Right lobe of liver (tissue), 4 donors: ENCODE measurements at regions not wholly inside any gene's neighbourhood (a gene's known extent, or its start where the extent isn't known, plus 50 kb on each side); places are given as distances from the start of the nearest gene placed in this dataset.

Source experiments
- POLR2A ChIP-seq: fragments of 450-650 bp; IDR thresholded peaks from one replicate; pipeline ENCODE4 v1.6.1; 2017; ENCODE audit warnings: antibody characterized with exemption, mild to moderate bottlenecking
- TF ChIP-seq, protein P1 (sequence below), 4 donors: fragments of 200-600 bp in 3 of 4; fragments of 450-650 bp in 1 of 4; IDR thresholded peaks; one replicate each; pipeline versions ENCODE4 v1.5.1 to v1.8.0; 2016 to 2022; ENCODE audit warnings: antibody characterized with exemption in 4 of 4, mild to moderate bottlenecking in 2 of 4
- donor health status: DM: no; HTN: no; CAD: no.
- donor health status: DM: no; HTN: no; CAD: no.
- donor health status: DM: no; HTN: yes; CAD: no.

DNA sequence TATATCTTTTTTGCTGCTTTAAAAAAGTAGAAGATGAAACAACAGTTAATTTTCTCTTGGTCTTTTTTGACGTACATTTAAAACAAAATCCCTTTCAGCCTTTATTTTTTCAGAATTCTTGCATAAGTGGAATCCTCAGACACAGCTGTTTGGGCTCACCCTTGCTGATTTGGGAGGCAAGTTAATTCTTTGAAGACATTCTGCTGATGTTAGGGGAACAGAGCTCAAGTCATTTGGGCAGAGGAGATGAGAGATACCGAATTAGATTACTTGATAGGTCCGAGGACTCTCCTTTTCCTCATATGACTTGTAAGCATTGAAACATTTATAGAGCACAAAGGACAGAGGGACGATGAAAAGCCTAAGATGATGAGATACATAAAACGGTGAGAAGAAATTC lies 567.9 kb upstream of the CITED2 start:
- TF ChIP-seq, protein P1, sequence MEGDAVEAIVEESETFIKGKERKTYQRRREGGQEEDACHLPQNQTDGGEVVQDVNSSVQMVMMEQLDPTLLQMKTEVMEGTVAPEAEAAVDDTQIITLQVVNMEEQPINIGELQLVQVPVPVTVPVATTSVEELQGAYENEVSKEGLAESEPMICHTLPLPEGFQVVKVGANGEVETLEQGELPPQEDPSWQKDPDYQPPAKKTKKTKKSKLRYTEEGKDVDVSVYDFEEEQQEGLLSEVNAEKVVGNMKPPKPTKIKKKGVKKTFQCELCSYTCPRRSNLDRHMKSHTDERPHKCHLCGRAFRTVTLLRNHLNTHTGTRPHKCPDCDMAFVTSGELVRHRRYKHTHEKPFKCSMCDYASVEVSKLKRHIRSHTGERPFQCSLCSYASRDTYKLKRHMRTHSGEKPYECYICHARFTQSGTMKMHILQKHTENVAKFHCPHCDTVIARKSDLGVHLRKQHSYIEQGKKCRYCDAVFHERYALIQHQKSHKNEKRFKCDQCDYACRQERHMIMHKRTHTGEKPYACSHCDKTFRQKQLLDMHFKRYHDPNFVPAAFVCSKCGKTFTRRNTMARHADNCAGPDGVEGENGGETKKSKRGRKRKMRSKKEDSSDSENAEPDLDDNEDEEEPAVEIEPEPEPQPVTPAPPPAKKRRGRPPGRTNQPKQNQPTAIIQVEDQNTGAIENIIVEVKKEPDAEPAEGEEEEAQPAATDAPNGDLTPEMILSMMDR (IDR thresholded peaks at IDR 0.05), result no peak
- no peak for TF ChIP-seq POLR2A
